ENCODE measurements at regions not wholly inside any gene's neighbourhood (a gene's known extent, or its start where the extent isn't known, plus 50 kb on each side); places are given as distances from the start of the nearest gene placed in this dataset.

DNA sequence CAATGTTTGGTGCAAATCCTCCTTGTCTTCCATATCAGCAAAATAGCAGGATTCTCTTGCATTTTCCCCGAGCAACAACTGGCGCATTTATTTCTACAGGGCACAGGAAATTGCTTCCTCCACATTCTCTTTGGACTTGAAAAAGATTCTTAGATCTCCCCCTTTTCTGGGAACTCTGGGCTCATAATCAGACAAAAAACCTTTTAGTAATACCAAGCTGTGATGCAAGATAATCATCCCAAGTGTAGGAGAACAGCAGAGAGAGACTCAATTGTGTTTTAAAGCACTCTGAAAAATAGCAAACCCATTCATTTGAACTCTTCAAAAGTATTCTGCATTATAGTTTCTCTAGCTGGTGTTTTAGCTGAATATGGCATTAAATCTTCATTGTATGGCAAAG lies 419.6 kb upstream of the NPVF start:
- no peak overlapping the region for H3K4me3 ChIP-seq (ENCODE audit: control insufficient read depth, low read depth, low read length)
- TF ChIP-seq, protein P1, sequence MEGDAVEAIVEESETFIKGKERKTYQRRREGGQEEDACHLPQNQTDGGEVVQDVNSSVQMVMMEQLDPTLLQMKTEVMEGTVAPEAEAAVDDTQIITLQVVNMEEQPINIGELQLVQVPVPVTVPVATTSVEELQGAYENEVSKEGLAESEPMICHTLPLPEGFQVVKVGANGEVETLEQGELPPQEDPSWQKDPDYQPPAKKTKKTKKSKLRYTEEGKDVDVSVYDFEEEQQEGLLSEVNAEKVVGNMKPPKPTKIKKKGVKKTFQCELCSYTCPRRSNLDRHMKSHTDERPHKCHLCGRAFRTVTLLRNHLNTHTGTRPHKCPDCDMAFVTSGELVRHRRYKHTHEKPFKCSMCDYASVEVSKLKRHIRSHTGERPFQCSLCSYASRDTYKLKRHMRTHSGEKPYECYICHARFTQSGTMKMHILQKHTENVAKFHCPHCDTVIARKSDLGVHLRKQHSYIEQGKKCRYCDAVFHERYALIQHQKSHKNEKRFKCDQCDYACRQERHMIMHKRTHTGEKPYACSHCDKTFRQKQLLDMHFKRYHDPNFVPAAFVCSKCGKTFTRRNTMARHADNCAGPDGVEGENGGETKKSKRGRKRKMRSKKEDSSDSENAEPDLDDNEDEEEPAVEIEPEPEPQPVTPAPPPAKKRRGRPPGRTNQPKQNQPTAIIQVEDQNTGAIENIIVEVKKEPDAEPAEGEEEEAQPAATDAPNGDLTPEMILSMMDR (IDR thresholded peaks at IDR 0.05; ENCODE audit: control insufficient read depth, insufficient read depth, low read depth, low read length, missing control alignments): no peak
- DNase-seq (ENCODE audit: low read depth): no peak

DNA sequence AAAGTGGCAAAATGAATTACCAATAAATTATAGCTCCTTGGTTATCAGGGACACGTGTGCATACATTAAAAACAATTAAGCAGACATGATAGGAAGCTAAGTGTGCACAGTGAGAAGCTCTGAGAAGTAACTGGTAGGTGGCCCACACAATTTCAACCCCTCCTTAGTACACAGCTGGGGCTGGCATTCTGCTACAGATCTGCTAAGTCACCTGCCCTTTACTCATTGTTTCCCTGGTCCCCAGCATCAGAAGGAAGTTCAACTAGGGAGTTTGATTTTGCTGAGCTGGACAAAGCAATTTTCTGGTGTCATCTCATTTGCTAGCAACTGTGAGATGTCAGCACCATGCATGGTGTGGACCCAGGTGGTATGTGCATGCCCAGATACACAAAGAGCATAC lies 424.1 kb upstream of the NPVF start:
- no peak overlapping the region for H3K4me3 ChIP-seq (ENCODE audit: control insufficient read depth, low read depth, low read length)
- DNase-seq (ENCODE audit: low read depth): no peak
- TF ChIP-seq, protein P1 (IDR thresholded peaks at IDR 0.05; ENCODE audit: control insufficient read depth, insufficient read depth, low read depth, low read length, missing control alignments): no peak

DNA sequence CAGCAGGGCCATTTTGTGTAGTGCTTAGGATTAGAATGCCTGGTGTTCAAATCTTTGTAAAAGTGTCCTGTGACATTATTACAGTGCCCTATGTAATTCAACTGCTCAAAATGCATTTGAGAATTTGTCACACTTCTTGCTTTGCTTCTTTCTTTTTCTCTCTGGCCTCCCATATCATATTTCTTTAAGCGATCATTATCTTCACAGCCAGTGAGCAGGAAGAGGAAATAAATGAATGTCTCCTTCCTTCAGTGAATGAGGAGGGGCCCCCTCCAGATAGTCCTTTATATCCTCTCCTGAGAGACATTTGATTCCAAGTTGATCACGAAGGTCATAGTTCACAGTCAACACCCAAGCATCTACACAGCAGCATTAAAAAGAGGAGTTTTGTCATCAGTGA lies 425.1 kb upstream of the NPVF start:
- DNase-seq (ENCODE audit: low read depth): no peak
- TF ChIP-seq, protein P1 (IDR thresholded peaks at IDR 0.05; ENCODE audit: control insufficient read depth, insufficient read depth, low read depth, low read length, missing control alignments): no peak
- H3K4me3 ChIP-seq (ENCODE audit: control insufficient read depth, low read depth, low read length): no peak overlapping the region

DNA sequence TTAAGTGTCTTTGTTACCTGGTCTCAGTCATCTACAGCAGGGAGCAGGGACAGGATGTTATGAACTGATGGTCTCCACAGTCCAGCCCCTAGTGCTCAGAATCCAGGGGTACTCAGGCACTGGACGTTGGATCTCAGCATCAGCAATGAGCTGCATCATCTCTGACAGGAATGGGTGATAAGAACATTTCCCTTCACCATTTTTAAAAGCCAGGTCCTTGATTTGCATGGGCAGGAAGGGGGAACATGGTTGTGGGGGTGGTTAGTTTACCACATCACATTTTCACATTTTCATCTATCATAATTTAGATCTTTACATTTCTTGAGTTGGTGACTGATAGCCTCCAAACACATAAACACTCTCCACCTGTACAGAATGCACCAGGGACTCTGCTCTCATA lies 427.8 kb upstream of the NPVF start:
- DNase-seq (ENCODE audit: low read depth): no peak
- H3K4me3 ChIP-seq (ENCODE audit: control insufficient read depth, low read depth, low read length): no peak overlapping the region
- TF ChIP-seq, protein P1 (IDR thresholded peaks at IDR 0.05; ENCODE audit: control insufficient read depth, insufficient read depth, low read depth, low read length, missing control alignments): no peak

DNA sequence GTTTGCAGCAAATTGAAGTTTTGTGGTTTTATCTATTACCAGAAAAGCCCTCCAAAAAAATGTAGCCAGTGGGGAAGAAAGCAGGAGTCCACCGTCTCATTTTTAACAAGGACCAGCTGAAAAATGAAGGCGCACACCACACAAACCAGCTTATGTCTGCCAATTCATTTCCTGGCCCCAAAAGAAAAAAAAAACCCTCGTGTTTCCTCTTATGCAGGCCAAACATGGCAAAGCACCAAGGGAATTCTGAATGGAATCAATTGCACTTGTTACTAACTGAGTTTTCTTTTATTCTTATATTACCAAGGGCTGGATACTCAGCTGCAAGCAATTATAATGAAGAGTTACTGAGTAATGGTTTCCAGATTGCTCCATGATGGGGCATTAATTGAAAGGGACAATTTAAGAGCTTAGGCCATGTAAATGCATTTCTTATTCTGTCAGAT lies 428.3 kb upstream of the NPVF start:
- H3K4me3 ChIP-seq (ENCODE audit: control insufficient read depth, low read depth, low read length): no peak overlapping the region
- no peak for DNase-seq (ENCODE audit: low read depth)
- TF ChIP-seq, protein P1 (IDR thresholded peaks at IDR 0.05; ENCODE audit: control insufficient read depth, insufficient read depth, low read depth, low read length, missing control alignments): no peak

DNA sequence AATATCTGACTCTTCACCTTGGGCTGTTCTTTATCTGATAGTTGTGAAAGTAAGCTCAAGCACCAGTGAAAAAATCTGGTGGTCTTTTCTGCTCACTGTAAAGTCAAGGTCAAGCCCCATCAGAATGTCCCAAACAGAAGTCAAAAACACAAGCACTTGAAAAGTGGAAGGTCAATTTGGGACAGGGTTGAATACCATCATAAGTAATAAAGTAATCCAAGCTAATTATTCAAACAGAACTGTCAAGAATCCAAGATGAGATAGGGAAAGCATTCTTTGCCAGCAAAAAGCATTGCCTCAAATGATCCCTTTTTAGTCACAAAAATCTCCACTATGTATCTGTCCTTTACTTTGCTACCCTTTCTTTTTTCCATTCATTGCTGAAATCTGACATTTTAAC lies 430.1 kb upstream of the NPVF start:
- H3K4me3 ChIP-seq (ENCODE audit: control insufficient read depth, low read depth, low read length): no peak overlapping the region
- TF ChIP-seq, protein P1 (IDR thresholded peaks at IDR 0.05; ENCODE audit: control insufficient read depth, insufficient read depth, low read depth, low read length, missing control alignments): no peak
- DNase-seq (ENCODE audit: low read depth): no peak

DNA sequence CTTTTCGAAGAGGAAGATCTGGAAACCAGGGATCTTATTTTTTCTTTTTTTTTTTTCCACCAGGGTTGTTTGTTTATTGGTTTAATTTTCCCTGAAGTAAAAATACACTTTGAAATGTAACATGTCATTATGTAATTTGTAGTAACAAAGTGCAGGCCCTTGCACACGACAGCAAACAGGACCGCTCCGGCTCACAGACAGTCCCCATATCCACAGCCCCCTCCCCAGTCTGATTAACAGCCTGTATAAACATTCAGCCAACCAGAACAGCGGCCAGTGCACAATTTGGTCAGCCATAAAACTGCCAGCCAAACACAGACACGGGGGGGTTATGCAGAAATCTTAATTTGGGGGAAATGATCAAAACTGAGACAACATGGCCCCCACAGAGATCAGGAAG lies 431.6 kb upstream of the NPVF start:
- DNase-seq (ENCODE audit: low read depth): no peak
- H3K4me3 ChIP-seq (ENCODE audit: control insufficient read depth, low read depth, low read length): no peak overlapping the region
- TF ChIP-seq, protein P1 (IDR thresholded peaks at IDR 0.05; ENCODE audit: control insufficient read depth, insufficient read depth, low read depth, low read length, missing control alignments): no peak
